ENCODE measurements at regions not wholly inside any gene's neighbourhood (a gene's known extent, or its start where the extent isn't known, plus 50 kb on each side); places are given as distances from the start of the nearest gene placed in this dataset.

- no peak for DNase-seq (ENCODE audit: low read depth)
- TF ChIP-seq, protein P1, sequence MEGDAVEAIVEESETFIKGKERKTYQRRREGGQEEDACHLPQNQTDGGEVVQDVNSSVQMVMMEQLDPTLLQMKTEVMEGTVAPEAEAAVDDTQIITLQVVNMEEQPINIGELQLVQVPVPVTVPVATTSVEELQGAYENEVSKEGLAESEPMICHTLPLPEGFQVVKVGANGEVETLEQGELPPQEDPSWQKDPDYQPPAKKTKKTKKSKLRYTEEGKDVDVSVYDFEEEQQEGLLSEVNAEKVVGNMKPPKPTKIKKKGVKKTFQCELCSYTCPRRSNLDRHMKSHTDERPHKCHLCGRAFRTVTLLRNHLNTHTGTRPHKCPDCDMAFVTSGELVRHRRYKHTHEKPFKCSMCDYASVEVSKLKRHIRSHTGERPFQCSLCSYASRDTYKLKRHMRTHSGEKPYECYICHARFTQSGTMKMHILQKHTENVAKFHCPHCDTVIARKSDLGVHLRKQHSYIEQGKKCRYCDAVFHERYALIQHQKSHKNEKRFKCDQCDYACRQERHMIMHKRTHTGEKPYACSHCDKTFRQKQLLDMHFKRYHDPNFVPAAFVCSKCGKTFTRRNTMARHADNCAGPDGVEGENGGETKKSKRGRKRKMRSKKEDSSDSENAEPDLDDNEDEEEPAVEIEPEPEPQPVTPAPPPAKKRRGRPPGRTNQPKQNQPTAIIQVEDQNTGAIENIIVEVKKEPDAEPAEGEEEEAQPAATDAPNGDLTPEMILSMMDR (IDR thresholded peaks at IDR 0.05; ENCODE audit: low read depth, low read length): no peak
- TF ChIP-seq MYC (IDR thresholded peaks at IDR 0.05; ENCODE audit: low read depth, low read length) (no peak), POLR2A (IDR thresholded peaks at IDR 0.05; ENCODE audit: extremely low read depth, insufficient read length) (no peak)
- TF ChIP-seq, protein P2, sequence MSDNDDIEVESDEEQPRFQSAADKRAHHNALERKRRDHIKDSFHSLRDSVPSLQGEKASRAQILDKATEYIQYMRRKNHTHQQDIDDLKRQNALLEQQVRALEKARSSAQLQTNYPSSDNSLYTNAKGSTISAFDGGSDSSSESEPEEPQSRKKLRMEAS (IDR thresholded peaks at IDR 0.05; ENCODE audit: low read depth, low read length): no peak
- no peak overlapping the region for H3K4me3 ChIP-seq (ENCODE audit: low read depth, low read length)
Measured at GRCh38 chr3:178022599-178022998, 513.6 kb upstream of the KCNMB2 start.

DNA sequence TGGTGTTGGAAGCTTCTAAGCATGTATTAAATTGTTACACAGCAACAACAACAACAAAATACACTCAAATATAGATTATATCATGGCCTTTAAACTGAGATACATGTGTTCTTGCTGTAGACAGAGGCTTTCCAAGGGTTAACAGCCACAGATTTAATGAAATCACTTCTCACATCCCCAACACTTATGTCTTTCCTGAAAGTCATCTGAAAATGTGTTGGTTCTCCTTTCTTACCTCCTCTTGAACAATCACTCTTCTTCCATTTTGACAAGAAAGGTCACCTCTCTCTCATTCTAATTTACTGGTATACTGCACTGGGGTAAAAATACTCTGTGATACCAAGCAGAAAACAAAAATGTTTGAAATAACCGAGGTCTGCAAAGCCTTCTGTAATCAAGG is 507.3 kb upstream of the KCNMB2 start:
- no peak for DNase-seq (ENCODE audit: low read depth)
- TF ChIP-seq POLR2A (IDR thresholded peaks at IDR 0.05; ENCODE audit: extremely low read depth, insufficient read length): no peak
- no peak overlapping the region for H3K4me3 ChIP-seq (ENCODE audit: low read depth, low read length)

DNA sequence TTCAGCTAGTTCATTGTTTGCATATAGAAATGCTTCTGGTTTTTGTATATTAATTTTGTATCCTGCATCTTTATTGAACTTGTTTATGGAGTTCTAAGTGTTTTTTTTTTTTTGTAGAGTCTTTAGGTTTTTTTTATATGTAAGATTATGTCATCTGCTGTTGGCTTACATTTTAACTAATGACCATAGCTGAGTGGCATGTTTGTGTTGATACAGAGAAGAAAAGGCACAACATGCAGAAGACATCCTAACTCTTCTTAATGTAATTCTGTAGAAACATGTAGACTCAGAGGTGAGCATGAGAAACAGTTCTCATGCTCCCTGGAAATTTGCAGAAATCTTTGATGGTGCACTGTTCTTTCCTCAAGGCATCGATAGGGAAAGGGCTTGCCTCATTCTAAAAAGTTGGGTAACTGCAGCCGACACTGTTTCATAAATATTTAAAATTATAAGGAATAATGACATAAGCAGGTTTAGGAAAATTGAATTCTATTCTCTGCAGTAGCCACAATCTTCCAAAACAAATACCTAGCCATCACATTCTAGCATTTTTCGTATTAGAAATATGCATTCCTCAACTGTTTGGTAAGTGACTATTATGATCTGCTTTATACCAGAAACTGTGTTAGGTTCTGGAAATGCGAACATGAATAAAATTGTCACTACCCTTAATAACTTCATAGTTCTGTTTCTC is 499.6 kb upstream of the KCNMB2 start:
- H3K4me3 ChIP-seq (ENCODE audit: low read depth, low read length): no peak overlapping the region
- TF ChIP-seq, protein P2 (IDR thresholded peaks at IDR 0.05; ENCODE audit: low read depth, low read length): no peak
- TF ChIP-seq MYC (IDR thresholded peaks at IDR 0.05; ENCODE audit: low read depth, low read length): no peak
- TF ChIP-seq, protein P1 (IDR thresholded peaks at IDR 0.05; ENCODE audit: low read depth, low read length): no peak
- TF ChIP-seq POLR2A (IDR thresholded peaks at IDR 0.05; ENCODE audit: extremely low read depth, insufficient read length): no peak
- no peak for DNase-seq (ENCODE audit: low read depth)

DNA sequence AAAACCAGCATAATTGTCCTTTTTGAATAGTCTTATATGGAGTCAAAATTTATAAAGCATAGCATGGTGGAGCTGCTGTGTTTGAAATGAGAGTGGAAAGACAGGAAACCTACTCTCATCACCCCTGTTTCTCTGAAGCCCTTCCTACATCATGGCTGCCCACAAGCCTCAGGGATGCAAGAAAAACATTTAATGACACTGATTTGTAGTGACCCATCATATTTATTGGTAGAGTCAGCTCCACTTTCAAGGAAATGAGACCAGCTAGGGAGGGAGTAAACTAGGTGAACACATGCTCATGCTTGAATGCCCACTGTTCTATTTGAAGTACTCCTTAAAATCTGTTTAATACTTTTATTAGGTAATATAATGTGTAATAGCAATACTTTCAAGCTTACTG is 494.3 kb upstream of the KCNMB2 start:
- TF ChIP-seq MYC (IDR thresholded peaks at IDR 0.05; ENCODE audit: low read depth, low read length) (no peak), POLR2A (IDR thresholded peaks at IDR 0.05; ENCODE audit: extremely low read depth, insufficient read length) (no peak)
- TF ChIP-seq, protein P1 (IDR thresholded peaks at IDR 0.05; ENCODE audit: low read depth, low read length): no peak
- TF ChIP-seq, protein P2 (IDR thresholded peaks at IDR 0.05; ENCODE audit: low read depth, low read length): no peak
- no peak for DNase-seq (ENCODE audit: low read depth)
- no peak overlapping the region for H3K4me3 ChIP-seq (ENCODE audit: low read depth, low read length)

- TF ChIP-seq, protein P1 (IDR thresholded peaks at IDR 0.05; ENCODE audit: low read depth, low read length): no peak
- TF ChIP-seq, protein P2 (IDR thresholded peaks at IDR 0.05; ENCODE audit: low read depth, low read length): no peak
- TF ChIP-seq MYC (IDR thresholded peaks at IDR 0.05; ENCODE audit: low read depth, low read length) (no peak), POLR2A (IDR thresholded peaks at IDR 0.05; ENCODE audit: extremely low read depth, insufficient read length) (no peak)
- no peak for DNase-seq (ENCODE audit: low read depth)
- H3K4me3 ChIP-seq (ENCODE audit: low read depth, low read length): no peak overlapping the region
Measured at GRCh38 chr3:178042376-178042775, 493.9 kb upstream of the KCNMB2 start.

DNA sequence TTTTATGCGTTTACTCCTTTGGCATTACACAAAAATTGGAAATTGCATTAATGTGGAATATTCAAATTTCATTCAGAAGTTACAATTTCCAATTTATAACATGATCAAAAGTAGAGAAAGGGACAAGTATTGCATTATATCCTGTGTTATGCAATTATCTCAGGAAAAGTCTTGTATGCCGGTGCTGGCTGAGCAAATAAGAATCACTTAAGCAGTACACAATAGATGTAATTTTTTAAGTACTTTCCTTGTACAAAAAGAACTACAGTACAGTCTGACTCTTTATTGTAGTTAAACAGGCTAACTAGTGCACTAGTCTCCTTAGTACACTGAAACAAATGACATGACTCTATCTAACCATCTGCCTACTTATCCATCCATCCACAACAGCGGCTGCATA is 493.2 kb upstream of the KCNMB2 start:
- no peak for DNase-seq (ENCODE audit: low read depth)
- H3K4me3 ChIP-seq (ENCODE audit: low read depth, low read length): no peak overlapping the region
- TF ChIP-seq, protein P1 (IDR thresholded peaks at IDR 0.05; ENCODE audit: low read depth, low read length): no peak
- no peak for TF ChIP-seq MYC (IDR thresholded peaks at IDR 0.05; ENCODE audit: low read depth, low read length)
